HepG2 (cell line): ENCODE measurements at regions not wholly inside any gene's neighbourhood (a gene's known extent, or its start where the extent isn't known, plus 50 kb on each side); places are given as distances from the start of the nearest gene placed in this dataset.

Source experiments
- HDAC2 ChIP-seq: sonication (generic); formaldehyde crosslinking; IDR thresholded peaks from 2 replicates; pipeline ENCODE4 v1.4.0; 2020; ENCODE audit warnings: missing genetic modification reagents
- ISX ChIP-seq: sonication (generic); formaldehyde crosslinking; conservative IDR thresholded peaks from 2 replicates; pipeline ENCODE4 v1.5.0; 2020; ENCODE audit warnings: missing genetic modification reagents
- KLF13 ChIP-seq: sonication (generic); formaldehyde crosslinking; IDR thresholded peaks from 2 replicates; pipeline ENCODE4 v1.4.0; 2020; ENCODE audit warnings: mild to moderate bottlenecking, missing genetic modification reagents
- NCOA2 ChIP-seq: sonication (generic); formaldehyde crosslinking; IDR thresholded peaks from 2 replicates; pipeline ENCODE4 v1.8.0; 2022; ENCODE audit warnings: inconsistent platforms
- PCBP1 ChIP-seq: fragments of 200-400 bp; formaldehyde crosslinking; IDR thresholded peaks from 2 replicates; pipeline ENCODE4 v1.6.1; 2017; ENCODE audit warnings: mild to moderate bottlenecking, low read depth, low read length, borderline replicate concordance
- ZNF333 ChIP-seq: sonication (generic); formaldehyde crosslinking; IDR thresholded peaks from 2 replicates; pipeline ENCODE4 v1.4.0; 2020; ENCODE audit warnings: mild to moderate bottlenecking, missing genetic modification reagents, borderline replicate concordance
- ZNF552 ChIP-seq: sonication (generic); formaldehyde crosslinking; IDR thresholded peaks from 2 replicates; pipeline ENCODE4 v1.9.0; 2022; ENCODE audit warnings: missing genetic modification reagents, mild to moderate bottlenecking, borderline replicate concordance
- ZSCAN31 ChIP-seq: sonication (generic); formaldehyde crosslinking; IDR thresholded peaks from 2 replicates; pipeline ENCODE4 v1.5.0; 2020; ENCODE audit warnings: low read depth, mild to moderate bottlenecking, missing genetic modification reagents
- TF ChIP-seq, protein P1 (sequence below): sonication (generic); formaldehyde crosslinking; IDR thresholded peaks from one replicate; pipeline ENCODE4 v1.5.1; 2020; ENCODE audit warnings: mild to moderate bottlenecking, missing genetic modification reagents; ENCODE audit errors: not compliant biosample characterization
- TF ChIP-seq, protein P2 (sequence below): IDR thresholded peaks from 2 replicates; pipeline ENCODE4 v1.6.1; 2016; ENCODE audit warnings: mild to moderate bottlenecking
- TF ChIP-seq, protein P3 (sequence below): sonication (generic); formaldehyde crosslinking; IDR thresholded peaks from 2 replicates; pipeline ENCODE4 v1.5.1; 2020; ENCODE audit warnings: missing genetic modification reagents, mild to moderate bottlenecking, borderline replicate concordance
- TF ChIP-seq, protein P4 (sequence below): IDR thresholded peaks from 2 replicates; pipeline ENCODE4 v1.6.1; 2012; ENCODE audit warnings: low read length, improper control_type of control experiment
- TF ChIP-seq, protein P5 (sequence below): fragments of 450-650 bp; IDR thresholded peaks from 2 replicates; pipeline ENCODE4 v1.6.1; 2016

DNA sequence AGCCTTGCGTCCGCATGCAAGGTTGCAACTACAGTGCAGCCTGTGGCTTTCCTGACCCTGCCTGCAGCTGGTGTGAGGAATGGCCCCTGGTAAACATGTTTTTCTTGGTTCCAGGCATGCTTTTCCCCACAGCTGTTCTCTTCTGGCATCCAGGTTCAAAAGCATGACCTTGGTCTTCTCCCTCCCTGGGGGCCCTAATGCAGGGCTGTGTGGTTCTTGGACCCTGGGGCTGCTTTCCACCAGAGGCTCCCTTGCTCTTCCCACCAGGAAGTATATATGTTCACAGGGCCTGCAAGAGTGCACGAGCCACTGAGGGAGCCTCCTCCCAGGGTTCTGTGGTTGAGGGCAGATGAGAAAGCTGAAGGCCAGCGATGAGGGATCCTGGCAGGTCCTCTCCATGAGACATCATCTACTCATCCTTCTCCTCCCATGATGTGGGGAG lies 125.9 kb downstream of the BCL2L11 start (continued):
- TF ChIP-seq, protein P1, sequence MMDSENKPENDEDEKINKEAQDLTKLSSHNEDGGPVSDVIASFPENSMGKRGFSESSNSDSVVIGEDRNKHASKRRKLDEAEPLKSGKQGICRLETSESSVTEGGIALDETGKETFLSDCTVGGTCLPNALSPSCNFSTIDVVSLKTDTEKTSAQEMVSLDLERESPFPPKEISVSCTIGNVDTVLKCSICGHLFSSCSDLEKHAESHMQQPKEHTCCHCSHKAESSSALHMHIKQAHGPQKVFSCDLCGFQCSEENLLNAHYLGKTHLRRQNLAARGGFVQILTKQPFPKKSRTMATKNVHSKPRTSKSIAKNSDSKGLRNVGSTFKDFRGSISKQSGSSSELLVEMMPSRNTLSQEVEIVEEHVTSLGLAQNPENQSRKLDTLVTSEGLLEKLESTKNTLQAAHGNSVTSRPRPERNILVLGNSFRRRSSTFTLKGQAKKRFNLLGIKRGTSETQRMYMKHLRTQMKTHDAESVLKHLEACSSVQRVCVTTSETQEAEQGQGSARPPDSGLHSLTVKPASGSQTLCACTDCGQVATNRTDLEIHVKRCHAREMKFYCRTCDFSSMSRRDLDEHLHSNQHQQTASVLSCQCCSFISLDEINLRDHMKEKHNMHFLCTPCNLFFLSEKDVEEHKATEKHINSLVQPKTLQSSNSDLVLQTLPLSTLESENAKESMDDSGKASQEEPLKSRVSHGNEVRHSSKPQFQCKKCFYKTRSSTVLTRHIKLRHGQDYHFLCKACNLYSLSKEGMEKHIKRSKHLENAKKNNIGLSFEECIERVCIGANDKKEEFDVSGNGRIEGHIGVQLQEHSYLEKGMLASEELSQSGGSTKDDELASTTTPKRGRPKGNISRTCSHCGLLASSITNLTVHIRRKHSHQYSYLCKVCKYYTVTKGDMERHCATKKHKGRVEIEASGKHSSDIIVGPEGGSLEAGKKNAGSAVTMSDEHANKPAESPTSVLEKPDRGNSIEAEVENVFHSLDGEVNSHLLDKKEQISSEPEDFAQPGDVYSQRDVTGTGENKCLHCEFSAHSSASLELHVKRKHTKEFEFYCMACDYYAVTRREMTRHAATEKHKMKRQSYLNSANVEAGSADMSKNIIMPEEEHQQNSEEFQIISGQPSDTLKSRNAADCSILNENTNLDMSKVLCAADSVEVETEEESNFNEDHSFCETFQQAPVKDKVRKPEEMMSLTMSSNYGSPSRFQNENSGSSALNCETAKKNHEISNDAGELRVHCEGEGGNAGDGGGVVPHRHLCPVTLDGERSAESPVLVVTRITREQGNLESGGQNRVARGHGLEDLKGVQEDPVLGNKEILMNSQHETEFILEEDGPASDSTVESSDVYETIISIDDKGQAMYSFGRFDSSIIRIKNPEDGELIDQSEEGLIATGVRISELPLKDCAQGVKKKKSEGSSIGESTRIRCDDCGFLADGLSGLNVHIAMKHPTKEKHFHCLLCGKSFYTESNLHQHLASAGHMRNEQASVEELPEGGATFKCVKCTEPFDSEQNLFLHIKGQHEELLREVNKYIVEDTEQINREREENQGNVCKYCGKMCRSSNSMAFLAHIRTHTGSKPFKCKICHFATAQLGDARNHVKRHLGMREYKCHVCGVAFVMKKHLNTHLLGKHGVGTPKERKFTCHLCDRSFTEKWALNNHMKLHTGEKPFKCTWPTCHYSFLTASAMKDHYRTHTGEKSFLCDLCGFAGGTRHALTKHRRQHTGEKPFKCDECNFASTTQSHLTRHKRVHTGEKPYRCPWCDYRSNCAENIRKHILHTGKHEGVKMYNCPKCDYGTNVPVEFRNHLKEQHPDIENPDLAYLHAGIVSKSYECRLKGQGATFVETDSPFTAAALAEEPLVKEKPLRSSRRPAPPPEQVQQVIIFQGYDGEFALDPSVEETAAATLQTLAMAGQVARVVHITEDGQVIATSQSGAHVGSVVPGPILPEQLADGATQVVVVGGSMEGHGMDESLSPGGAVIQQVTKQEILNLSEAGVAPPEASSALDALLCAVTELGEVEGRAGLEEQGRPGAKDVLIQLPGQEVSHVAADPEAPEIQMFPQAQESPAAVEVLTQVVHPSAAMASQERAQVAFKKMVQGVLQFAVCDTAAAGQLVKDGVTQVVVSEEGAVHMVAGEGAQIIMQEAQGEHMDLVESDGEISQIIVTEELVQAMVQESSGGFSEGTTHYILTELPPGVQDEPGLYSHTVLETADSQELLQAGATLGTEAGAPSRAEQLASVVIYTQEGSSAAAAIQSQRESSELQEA = no peak
- TF ChIP-seq NCOA2 (CRISPR knock-in tag) (peak; percentile 77), KLF13 (CRISPR knock-in tag) (no peak), HDAC2 (CRISPR knock-in tag) (peak; percentile 80), ZNF552 (CRISPR knock-in tag) (no peak), PCBP1 (no peak), ISX (CRISPR knock-in tag) (no peak), ZNF333 (CRISPR knock-in tag) (no peak), ZSCAN31 (CRISPR knock-in tag) (peak; percentile 56; the same call in 1 of the 2 replicates)
- TF ChIP-seq, protein P2, sequence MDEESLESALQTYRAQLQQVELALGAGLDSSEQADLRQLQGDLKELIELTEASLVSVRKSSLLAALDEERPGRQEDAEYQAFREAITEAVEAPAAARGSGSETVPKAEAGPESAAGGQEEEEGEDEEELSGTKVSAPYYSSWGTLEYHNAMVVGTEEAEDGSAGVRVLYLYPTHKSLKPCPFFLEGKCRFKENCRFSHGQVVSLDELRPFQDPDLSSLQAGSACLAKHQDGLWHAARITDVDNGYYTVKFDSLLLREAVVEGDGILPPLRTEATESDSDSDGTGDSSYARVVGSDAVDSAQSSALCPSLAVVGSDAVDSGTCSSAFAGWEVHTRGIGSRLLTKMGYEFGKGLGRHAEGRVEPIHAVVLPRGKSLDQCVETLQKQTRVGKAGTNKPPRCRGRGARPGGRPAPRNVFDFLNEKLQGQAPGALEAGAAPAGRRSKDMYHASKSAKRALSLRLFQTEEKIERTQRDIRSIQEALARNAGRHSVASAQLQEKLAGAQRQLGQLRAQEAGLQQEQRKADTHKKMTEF (CRISPR knock-in tag) = peak; percentile 50
- TF ChIP-seq, protein P3, sequence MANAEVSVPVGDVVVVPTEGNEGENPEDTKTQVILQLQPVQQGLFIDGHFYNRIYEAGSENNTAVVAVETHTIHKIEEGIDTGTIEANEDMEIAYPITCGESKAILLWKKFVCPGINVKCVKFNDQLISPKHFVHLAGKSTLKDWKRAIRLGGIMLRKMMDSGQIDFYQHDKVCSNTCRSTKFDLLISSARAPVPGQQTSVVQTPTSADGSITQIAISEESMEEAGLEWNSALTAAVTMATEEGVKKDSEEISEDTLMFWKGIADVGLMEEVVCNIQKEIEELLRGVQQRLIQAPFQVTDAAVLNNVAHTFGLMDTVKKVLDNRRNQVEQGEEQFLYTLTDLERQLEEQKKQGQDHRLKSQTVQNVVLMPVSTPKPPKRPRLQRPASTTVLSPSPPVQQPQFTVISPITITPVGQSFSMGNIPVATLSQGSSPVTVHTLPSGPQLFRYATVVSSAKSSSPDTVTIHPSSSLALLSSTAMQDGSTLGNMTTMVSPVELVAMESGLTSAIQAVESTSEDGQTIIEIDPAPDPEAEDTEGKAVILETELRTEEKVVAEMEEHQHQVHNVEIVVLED = peak; percentile 36; the same call in 1 of the 2 replicates
- TF ChIP-seq, protein P4, sequence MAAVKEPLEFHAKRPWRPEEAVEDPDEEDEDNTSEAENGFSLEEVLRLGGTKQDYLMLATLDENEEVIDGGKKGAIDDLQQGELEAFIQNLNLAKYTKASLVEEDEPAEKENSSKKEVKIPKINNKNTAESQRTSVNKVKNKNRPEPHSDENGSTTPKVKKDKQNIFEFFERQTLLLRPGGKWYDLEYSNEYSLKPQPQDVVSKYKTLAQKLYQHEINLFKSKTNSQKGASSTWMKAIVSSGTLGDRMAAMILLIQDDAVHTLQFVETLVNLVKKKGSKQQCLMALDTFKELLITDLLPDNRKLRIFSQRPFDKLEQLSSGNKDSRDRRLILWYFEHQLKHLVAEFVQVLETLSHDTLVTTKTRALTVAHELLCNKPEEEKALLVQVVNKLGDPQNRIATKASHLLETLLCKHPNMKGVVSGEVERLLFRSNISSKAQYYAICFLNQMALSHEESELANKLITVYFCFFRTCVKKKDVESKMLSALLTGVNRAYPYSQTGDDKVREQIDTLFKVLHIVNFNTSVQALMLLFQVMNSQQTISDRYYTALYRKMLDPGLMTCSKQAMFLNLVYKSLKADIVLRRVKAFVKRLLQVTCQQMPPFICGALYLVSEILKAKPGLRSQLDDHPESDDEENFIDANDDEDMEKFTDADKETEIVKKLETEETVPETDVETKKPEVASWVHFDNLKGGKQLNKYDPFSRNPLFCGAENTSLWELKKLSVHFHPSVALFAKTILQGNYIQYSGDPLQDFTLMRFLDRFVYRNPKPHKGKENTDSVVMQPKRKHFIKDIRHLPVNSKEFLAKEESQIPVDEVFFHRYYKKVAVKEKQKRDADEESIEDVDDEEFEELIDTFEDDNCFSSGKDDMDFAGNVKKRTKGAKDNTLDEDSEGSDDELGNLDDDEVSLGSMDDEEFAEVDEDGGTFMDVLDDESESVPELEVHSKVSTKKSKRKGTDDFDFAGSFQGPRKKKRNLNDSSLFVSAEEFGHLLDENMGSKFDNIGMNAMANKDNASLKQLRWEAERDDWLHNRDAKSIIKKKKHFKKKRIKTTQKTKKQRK = no peak
- TF ChIP-seq, protein P5, sequence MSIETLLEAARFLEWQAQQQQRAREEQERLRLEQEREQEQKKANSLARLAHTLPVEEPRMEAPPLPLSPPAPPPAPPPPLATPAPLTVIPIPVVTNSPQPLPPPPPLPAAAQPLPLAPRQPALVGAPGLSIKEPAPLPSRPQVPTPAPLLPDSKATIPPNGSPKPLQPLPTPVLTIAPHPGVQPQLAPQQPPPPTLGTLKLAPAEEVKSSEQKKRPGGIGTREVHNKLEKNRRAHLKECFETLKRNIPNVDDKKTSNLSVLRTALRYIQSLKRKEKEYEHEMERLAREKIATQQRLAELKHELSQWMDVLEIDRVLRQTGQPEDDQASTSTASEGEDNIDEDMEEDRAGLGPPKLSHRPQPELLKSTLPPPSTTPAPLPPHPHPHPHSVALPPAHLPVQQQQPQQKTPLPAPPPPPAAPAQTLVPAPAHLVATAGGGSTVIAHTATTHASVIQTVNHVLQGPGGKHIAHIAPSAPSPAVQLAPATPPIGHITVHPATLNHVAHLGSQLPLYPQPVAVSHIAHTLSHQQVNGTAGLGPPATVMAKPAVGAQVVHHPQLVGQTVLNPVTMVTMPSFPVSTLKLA = no peak
